H1 (cell line): ENCODE measurements at regions not wholly inside any gene's neighbourhood (a gene's known extent, or its start where the extent isn't known, plus 50 kb on each side); places are given as distances from the start of the nearest gene placed in this dataset.

Experiments used
- CTCF ChIA-PET: fragments of 300-600 bp; sonication (Branson Sonifier 250); formaldehyde crosslinking; loops from one replicate; lab custom pipeline; 2021; ENCODE audit not compliant: partially characterized antibody; lab: Charles Lee
- POLR2A ChIA-PET: fragments of 300-600 bp; sonication (Branson Sonifier 250); formaldehyde crosslinking; loops from one replicate; lab custom pipeline; 2021; ENCODE audit warnings: inconsistent platforms; ENCODE audit not compliant: partially characterized antibody; lab: Charles Lee
- DNase-seq, 2 experiments: peaks; one replicate each; pipeline versions ENCODE4 v3.0.0 to v3.0.0-alpha.2; 2010 to 2022; ENCODE audit warnings: low spot score in 2 of 2, low read depth in 1 of 2, mixed read lengths in 1 of 2
- FAIRE-seq: peaks from 2 replicates; lab custom pipeline; 2011; peaks lifted over from hg19 to GRCh38; lab: Jason Lieb, UNC
- H2AFZ ChIP-seq: 2 replicates; pipeline ENCODE4 v1.8.1; 2012; ENCODE audit warnings: low read length, inconsistent platforms
- H2AK5ac ChIP-seq: 2 replicates; pipeline ENCODE4 v1.6.1; 2013; ENCODE audit warnings: low read depth, low read length
- H2BK120ac ChIP-seq: replicated peaks from 2 replicates; pipeline ENCODE3; 2013; ENCODE audit warnings: low read depth, low read length, inconsistent platforms
- H2BK12ac ChIP-seq: 2 replicates; pipeline ENCODE4 v1.6.1; 2013; ENCODE audit warnings: low read depth, low read length
- H2BK15ac ChIP-seq: 2 replicates; pipeline ENCODE4 v1.6.1; 2013; ENCODE audit warnings: low read length
- H2BK20ac ChIP-seq: 2 replicates; pipeline ENCODE4 v1.6.1; 2013; ENCODE audit warnings: low read length
- H2BK5ac ChIP-seq: 2 replicates; pipeline ENCODE4 v1.6.1; 2013; ENCODE audit warnings: low read depth, low read length
- H3K14ac ChIP-seq: 2 replicates; pipeline ENCODE4 v1.6.1; 2013; ENCODE audit warnings: inconsistent platforms; ENCODE audit not compliant: insufficient read length
- H3K18ac ChIP-seq: 2 replicates; pipeline ENCODE4 v1.6.1; 2013; ENCODE audit warnings: low read length; ENCODE audit errors: extremely low read depth
- H3K23ac ChIP-seq: 2 replicates; pipeline ENCODE4 v1.6.1; 2013; ENCODE audit warnings: inconsistent platforms; ENCODE audit not compliant: insufficient read length
- H3K23me2 ChIP-seq: 2 replicates; pipeline ENCODE4 v1.6.1; 2013; ENCODE audit warnings: low read depth, low read length
- H3K27ac ChIP-seq: 2 replicates; pipeline ENCODE4 v1.6.1; 2011; ENCODE audit warnings: low read depth, low read length, inconsistent platforms
- H3K27me3 ChIP-seq, 4 experiments: replicated peaks in 1 of 4; 1 replicate in 1 of 4; 2 replicates in 3 of 4; pipeline versions ENCODE4 v1.6.1 to v1.8.1; 2011 to 2013; ENCODE audit warnings: low read length in 3 of 4, mild to moderate bottlenecking in 3 of 4, inconsistent platforms in 2 of 4, mixed read lengths in 2 of 4, moderate library complexity in 1 of 4; ENCODE audit not compliant: control insufficient read depth in 3 of 4, insufficient read depth in 3 of 4; ENCODE audit errors: extremely low read depth in 1 of 4
- H3K36me3 ChIP-seq, 4 experiments: 2 replicates each; pipeline versions ENCODE4 v1.6.1 to v1.8.1; 2011 to 2013; ENCODE audit warnings: mild to moderate bottlenecking in 4 of 4, low read length in 3 of 4, moderate library complexity in 2 of 4, control low read depth in 1 of 4, inconsistent platforms in 1 of 4; ENCODE audit not compliant: insufficient read depth in 4 of 4, control insufficient read depth in 2 of 4
- H3K4ac ChIP-seq: replicated peaks from 2 replicates; pipeline ENCODE3; 2013; ENCODE audit warnings: low read length, low read depth, mixed read lengths, inconsistent platforms; ENCODE audit not compliant: insufficient read length
- H3K4me1 ChIP-seq, 4 experiments: replicated peaks in 1 of 4; 1 replicate in 1 of 4; 2 replicates in 3 of 4; pipeline versions ENCODE4 v1.6.1 to v1.8.1; 2011 to 2013; ENCODE audit warnings: low read length in 3 of 4, inconsistent platforms in 2 of 4, mixed read lengths in 1 of 4; ENCODE audit not compliant: insufficient read depth in 4 of 4, control insufficient read depth in 3 of 4
- H3K4me2 ChIP-seq, 2 experiments: 2 replicates each; pipeline versions ENCODE4 v1.6.1 to v1.8.1; 2011 to 2013; ENCODE audit warnings: low read depth in 2 of 2, low read length in 2 of 2, control low read depth in 1 of 2, inconsistent platforms in 1 of 2, mild to moderate bottlenecking in 1 of 2; ENCODE audit not compliant: insufficient read depth in 1 of 2
- H3K4me3 ChIP-seq, 4 experiments: fragments of 200-600, 300-600 bp in 1 of 4; sonication (generic), shearing (Covaris generic), sonication (Bioruptor Twin) in 1 of 4; 2 replicates each; pipeline versions ENCODE4 v1.5.1 to v1.8.1; 2011 to 2016; ENCODE audit warnings: low read length in 4 of 4, low read depth in 3 of 4, control low read depth in 2 of 4, inconsistent platforms in 2 of 4, mild to moderate bottlenecking in 2 of 4, mixed read lengths in 1 of 4, moderate library complexity in 1 of 4; ENCODE audit not compliant: insufficient read depth in 2 of 4; ENCODE audit errors: extremely low read depth in 1 of 4
- H3K56ac ChIP-seq: replicated peaks from 2 replicates; pipeline ENCODE3; 2013; ENCODE audit warnings: low read depth, mild to moderate bottlenecking, mixed read lengths, low read length, inconsistent platforms; ENCODE audit not compliant: insufficient read length
- H3K79me1 ChIP-seq: 2 replicates; pipeline ENCODE4 v1.6.1; 2013; ENCODE audit warnings: low read depth, low read length, control low read depth
- H3K79me2 ChIP-seq, 2 experiments: 2 replicates each; pipeline versions ENCODE4 v1.6.1 to v1.8.1; 2012 to 2013; ENCODE audit warnings: low read length in 2 of 2, mild to moderate bottlenecking in 2 of 2, inconsistent platforms in 1 of 2; ENCODE audit not compliant: insufficient read depth in 2 of 2, control insufficient read depth in 1 of 2
- H3K9ac ChIP-seq, 4 experiments: replicated peaks in 1 of 4; 1 replicate in 1 of 4; 2 replicates in 3 of 4; pipeline versions ENCODE4 v1.6.1 to v1.8.1; 2011 to 2013; ENCODE audit warnings: low read depth in 3 of 4, low read length in 3 of 4, control low read depth in 2 of 4, mild to moderate bottlenecking in 2 of 4, moderate library complexity in 2 of 4, inconsistent platforms in 1 of 4; ENCODE audit errors: extremely low read depth in 1 of 4
- H3K9me3 ChIP-seq, 2 experiments: 2 replicates each; pipeline versions ENCODE4 v1.6.1 to v1.8.1; 2012 to 2013; ENCODE audit warnings: mild to moderate bottlenecking in 2 of 2, moderate library complexity in 2 of 2, control low read depth in 1 of 2, inconsistent platforms in 1 of 2, low read depth in 1 of 2, low read length in 1 of 2, mixed read lengths in 1 of 2; ENCODE audit not compliant: insufficient read depth in 2 of 2
- H4K20me1 ChIP-seq, 2 experiments: replicated peaks in 1 of 2; 2 replicates each; pipeline versions ENCODE3 to v1.8.1; 2011 to 2013; ENCODE audit warnings: inconsistent platforms in 2 of 2, low read length in 2 of 2, mild to moderate bottlenecking in 1 of 2; ENCODE audit not compliant: insufficient read depth in 2 of 2, control insufficient read depth in 1 of 2
- H4K5ac ChIP-seq: 2 replicates; pipeline ENCODE4 v1.6.1; 2013; ENCODE audit warnings: low read length, low read depth, mixed read lengths, inconsistent platforms; ENCODE audit not compliant: insufficient read length
- H4K8ac ChIP-seq: 2 replicates; pipeline ENCODE4 v1.8.0; 2013; ENCODE audit warnings: mild to moderate bottlenecking, moderate library complexity, low read length, inconsistent platforms; ENCODE audit not compliant: insufficient read depth; ENCODE audit errors: extremely low read depth
- H4K91ac ChIP-seq: replicated peaks from 2 replicates; pipeline ENCODE3; 2013; ENCODE audit warnings: low read length, mixed read lengths, inconsistent platforms; ENCODE audit not compliant: insufficient read length
- CHD1 ChIP-seq: IDR thresholded peaks from 2 replicates; pipeline ENCODE4 v1.6.1; 2012; ENCODE audit warnings: low read depth, low read length, improper control_type of control experiment
- CHD2 ChIP-seq: IDR thresholded peaks from 2 replicates; pipeline ENCODE4 v1.6.1; 2012; ENCODE audit warnings: low read length, improper control_type of control experiment
- FOSL1 ChIP-seq: IDR thresholded peaks from 2 replicates; pipeline ENCODE4 v1.6.1; 2011; ENCODE audit warnings: mild to moderate bottlenecking, low read depth, low read length, moderate library complexity; ENCODE audit not compliant: insufficient read depth
- GTF2F1 ChIP-seq: IDR thresholded peaks from 2 replicates; pipeline ENCODE4 v1.6.1; 2012; ENCODE audit warnings: low read depth, low read length, improper control_type of control experiment, borderline replicate concordance
- JUND ChIP-seq: IDR thresholded peaks from 2 replicates; pipeline ENCODE4 v1.6.1; 2011; ENCODE audit warnings: mild to moderate bottlenecking, improper control_type of control experiment, low read length
- KDM1A ChIP-seq: fragments of 200-600, 300-600 bp; sonication (generic); IDR thresholded peaks from 2 replicates; pipeline ENCODE4 v1.7.1; 2016; ENCODE audit warnings: mild to moderate bottlenecking, low read length, borderline replicate concordance
- KDM4A ChIP-seq: IDR thresholded peaks from one replicate; pipeline ENCODE4 v1.7.1; 2012; ENCODE audit warnings: low read depth, mild to moderate bottlenecking, moderate library complexity, low read length, inconsistent platforms; ENCODE audit not compliant: severe bottlenecking
- RAD21 ChIP-seq, 2 experiments: IDR thresholded peaks in 1 of 2; conservative IDR thresholded peaks in 1 of 2; 2 replicates each; pipeline ENCODE4 v1.6.1; 2011; ENCODE audit warnings: low read depth in 2 of 2, low read length in 2 of 2, improper control_type of control experiment in 1 of 2, inconsistent platforms in 1 of 2, mild to moderate bottlenecking in 1 of 2, moderate library complexity in 1 of 2
- RBBP5 ChIP-seq: IDR thresholded peaks from 2 replicates; pipeline ENCODE4 v1.7.1; 2012; ENCODE audit warnings: low read depth, mild to moderate bottlenecking, inconsistent platforms, low read length, moderate library complexity, borderline replicate concordance
- SP1 ChIP-seq: IDR thresholded peaks from 2 replicates; pipeline ENCODE4 v1.6.1; 2011; ENCODE audit warnings: low read depth, low read length
- TCF12 ChIP-seq: IDR thresholded peaks from 2 replicates; pipeline ENCODE4 v1.6.1; 2011; ENCODE audit warnings: low read depth, mild to moderate bottlenecking, low read length
- ZNF274 ChIP-seq: IDR thresholded peaks from 2 replicates; pipeline ENCODE4 v1.7.0; 2012; ENCODE audit warnings: low read length, borderline replicate concordance; ENCODE audit errors: extremely low read depth
- WGBS, 2 experiments: shearing (Covaris generic) in 1 of 2; methylation state at CpG; one replicate each; pipeline versions ENCODE4 v1.1.6 to v1.1.7; 2013 to 2015; ENCODE audit warnings: low lambda C conversion rate in 2 of 2, mixed read lengths in 2 of 2, inconsistent platforms in 1 of 2, low coverage in 1 of 2, missing lambda C conversion rate in 1 of 2; ENCODE audit not compliant: insufficient replicate concordance in 2 of 2, insufficient coverage in 1 of 2, insufficient read length in 1 of 2; ENCODE audit errors: extremely low coverage in 1 of 2, missing lambda C conversion rate in 1 of 2; 5-methylcytosine and 5-hydroxymethylcytosine counted together
- TF ChIP-seq, protein P1 (sequence below): IDR thresholded peaks from 2 replicates; pipeline ENCODE4 v1.6.1; 2012; ENCODE audit warnings: inconsistent platforms
- TF ChIP-seq, protein P2 (sequence below): IDR thresholded peaks from 2 replicates; pipeline ENCODE4 v1.6.1; 2012; ENCODE audit warnings: low read length, inconsistent platforms

DNA sequence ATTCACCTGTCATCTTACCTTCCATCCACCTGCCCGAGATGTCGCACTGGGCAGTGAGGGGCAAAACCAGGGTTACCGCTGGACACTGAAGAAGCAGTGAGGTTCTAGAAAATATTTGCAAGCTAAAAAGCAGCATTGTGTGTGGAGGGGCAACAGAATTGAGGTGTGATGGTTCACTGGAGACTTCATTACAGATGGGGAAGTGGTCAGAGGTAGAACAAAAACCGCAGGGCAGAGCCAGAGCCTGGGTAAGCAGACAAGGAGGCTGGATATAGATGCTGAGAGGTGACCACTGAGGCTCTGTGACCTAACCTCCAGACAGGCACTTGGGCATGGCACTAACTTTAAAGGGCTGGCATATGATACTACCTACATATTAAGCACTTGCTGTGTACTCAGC is 363.9 kb upstream of the PROX1 start:
- no peaks in the 10 kb centered on the region for H3K79me2 ChIP-seq
- no peak overlapping the region for H4K8ac ChIP-seq
- no peak overlapping the region for H3K4me3 ChIP-seq
- no peak overlapping the region for H2BK5ac ChIP-seq
- no peak overlapping the region for H4K91ac ChIP-seq
- H3K9ac ChIP-seq, result no peak overlapping the region
- H3K4ac ChIP-seq, result no peak overlapping the region
- no peak overlapping the region for H2BK15ac ChIP-seq
- H3K4me1 ChIP-seq, result no peaks in the 10 kb centered on the region
- H3K27ac ChIP-seq, result no peak overlapping the region
- H2AK5ac ChIP-seq, result no peak overlapping the region
- H3K56ac ChIP-seq, result no peak overlapping the region
- H3K23me2 ChIP-seq, result no peaks in the 10 kb centered on the region
- no peaks in the 10 kb centered on the region for H4K20me1 ChIP-seq
- H2BK20ac ChIP-seq, result no peak overlapping the region
- no peak overlapping the region for H4K5ac ChIP-seq
- no peaks in the 10 kb centered on the region for H3K27me3 ChIP-seq
- CTCF ChIA-PET, result no interaction called here
- FAIRE-seq (no peak), DNase-seq (no peak)
- H3K18ac ChIP-seq, result no peak overlapping the region
- no peaks in the 10 kb centered on the region for H3K79me1 ChIP-seq
- WGBS, 2 experiments, result 92% methylated on average over 4 of the region's 4 CpGs; no CpG with 5 or more reads in 1 of the 2 experiments
- no peaks in the 10 kb centered on the region for H3K9me3 ChIP-seq
- H3K14ac ChIP-seq, result no peak overlapping the region
- H2AFZ ChIP-seq, result no peak overlapping the region
- no peak overlapping the region for H2BK12ac ChIP-seq
- POLR2A ChIA-PET, result no interaction called here
- H2BK120ac ChIP-seq, result no peak overlapping the region
- no peak overlapping the region for H3K23ac ChIP-seq
- H3K4me2 ChIP-seq, result no peak overlapping the region
- H3K36me3 ChIP-seq, result no peaks in the 10 kb centered on the region
- no peak for TF ChIP-seq KDM1A
- TF ChIP-seq, protein P1, sequence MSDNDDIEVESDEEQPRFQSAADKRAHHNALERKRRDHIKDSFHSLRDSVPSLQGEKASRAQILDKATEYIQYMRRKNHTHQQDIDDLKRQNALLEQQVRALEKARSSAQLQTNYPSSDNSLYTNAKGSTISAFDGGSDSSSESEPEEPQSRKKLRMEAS, result no peak
- TF ChIP-seq RAD21 (IDR thresholded peaks at IDR 0.05 in 1 of 2, conservative IDR thresholded peaks at IDR 0.05 in 1 of 2; ENCODE audit: low read depth in 2 of 2, low read length in 2 of 2), result no peak
- no peak for TF ChIP-seq KDM4A
- no peak for TF ChIP-seq TCF12
- TF ChIP-seq GTF2F1, result no peak
- no peak for TF ChIP-seq CHD1
- TF ChIP-seq RBBP5, result no peak
- no peak for TF ChIP-seq JUND
- no peak for TF ChIP-seq SP1
- no peak for TF ChIP-seq CHD2
- TF ChIP-seq, protein P2, sequence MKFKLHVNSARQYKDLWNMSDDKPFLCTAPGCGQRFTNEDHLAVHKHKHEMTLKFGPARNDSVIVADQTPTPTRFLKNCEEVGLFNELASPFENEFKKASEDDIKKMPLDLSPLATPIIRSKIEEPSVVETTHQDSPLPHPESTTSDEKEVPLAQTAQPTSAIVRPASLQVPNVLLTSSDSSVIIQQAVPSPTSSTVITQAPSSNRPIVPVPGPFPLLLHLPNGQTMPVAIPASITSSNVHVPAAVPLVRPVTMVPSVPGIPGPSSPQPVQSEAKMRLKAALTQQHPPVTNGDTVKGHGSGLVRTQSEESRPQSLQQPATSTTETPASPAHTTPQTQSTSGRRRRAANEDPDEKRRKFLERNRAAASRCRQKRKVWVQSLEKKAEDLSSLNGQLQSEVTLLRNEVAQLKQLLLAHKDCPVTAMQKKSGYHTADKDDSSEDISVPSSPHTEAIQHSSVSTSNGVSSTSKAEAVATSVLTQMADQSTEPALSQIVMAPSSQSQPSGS, result no peak
- no peak for TF ChIP-seq FOSL1
- no peak for TF ChIP-seq ZNF274
